Loucy (cell line): ENCODE measurements at regions not wholly inside any gene's neighbourhood (a gene's known extent, or its start where the extent isn't known, plus 50 kb on each side); places are given as distances from the start of the nearest gene placed in this dataset.

Source experiments
- H2AFZ ChIP-seq: fragments of 200-600 bp; sonication (generic); 2 replicates; pipeline ENCODE4 v1.6.0; 2016; ENCODE audit warnings: antibody characterized with exemption, mild to moderate bottlenecking, low read length, moderate library complexity
- H3F3A ChIP-seq: fragments of 200-600 bp; 2 replicates; pipeline ENCODE4 v1.6.0; 2016; ENCODE audit warnings: antibody characterized with exemption, low read depth, mild to moderate bottlenecking
- H3K27me3 ChIP-seq: fragments of 200-600 bp; sonication (generic); 2 replicates; pipeline ENCODE4 v1.6.1; 2014; ENCODE audit warnings: low read length, mild to moderate bottlenecking; ENCODE audit not compliant: insufficient read depth, poor library complexity, severe bottlenecking
- H3K36me3 ChIP-seq: fragments of 200-600 bp; sonication (generic); 2 replicates; pipeline ENCODE4 v1.6.1; 2016; ENCODE audit warnings: low read length; ENCODE audit not compliant: insufficient read depth
- H3K4me1 ChIP-seq: fragments of 200-600 bp; sonication (generic); 2 replicates; pipeline ENCODE4 v1.5.1; 2014; ENCODE audit warnings: low read length, mild to moderate bottlenecking; ENCODE audit not compliant: insufficient read depth, poor library complexity, severe bottlenecking
- H3K4me2 ChIP-seq: fragments of 200-600 bp; sonication (generic); 2 replicates; pipeline ENCODE4 v1.6.0; 2014; ENCODE audit warnings: antibody characterized with exemption, low read length, low read depth, mild to moderate bottlenecking; ENCODE audit not compliant: poor library complexity, severe bottlenecking
- H3K4me3 ChIP-seq: fragments of 200-600 bp; sonication (generic); 2 replicates; pipeline ENCODE4 v1.5.1; 2014; ENCODE audit warnings: low read length, mild to moderate bottlenecking, mixed read lengths; ENCODE audit not compliant: poor library complexity, severe bottlenecking
- H3K79me2 ChIP-seq: fragments of 200-600 bp; sonication (generic); 2 replicates; pipeline ENCODE4 v1.6.1; 2014; ENCODE audit warnings: low read length; ENCODE audit not compliant: insufficient read depth
- H3K9ac ChIP-seq: fragments of 200-600 bp; sonication (generic); 2 replicates; pipeline ENCODE4 v1.6.0; 2014; ENCODE audit warnings: mild to moderate bottlenecking, low read depth, low read length, moderate library complexity; ENCODE audit not compliant: poor library complexity, severe bottlenecking
- H3K9me2 ChIP-seq: fragments of 200-600 bp; sonication (generic); replicated peaks from 2 replicates; pipeline ENCODE4 v1.6.1; 2016; ENCODE audit warnings: low read depth, low read length, mixed read lengths
- H3K9me3 ChIP-seq: fragments of 200-600 bp; sonication (generic); 2 replicates; pipeline ENCODE4 v1.6.1; 2014; ENCODE audit warnings: mild to moderate bottlenecking, antibody characterized with exemption, low read length, low read depth; ENCODE audit not compliant: insufficient read depth
- H4K20me1 ChIP-seq: fragments of 200-600 bp; sonication (generic); 2 replicates; pipeline ENCODE4 v1.6.0; 2014; ENCODE audit warnings: antibody characterized with exemption, low read length, mild to moderate bottlenecking; ENCODE audit not compliant: insufficient read depth, poor library complexity, severe bottlenecking
- EZH2phosphoT487 ChIP-seq: fragments of 200-600 bp; IDR thresholded peaks from 2 replicates; pipeline ENCODE4 v1.6.1; 2018; ENCODE audit warnings: antibody characterized with exemption, mild to moderate bottlenecking, moderate library complexity, borderline replicate concordance
- TF ChIP-seq, protein P1 (sequence below): fragments of 200-600 bp; sonication (generic); conservative IDR thresholded peaks from 2 replicates; pipeline ENCODE4 v1.5.1; 2014; ENCODE audit warnings: mild to moderate bottlenecking, antibody characterized with exemption, low read length

GRCh38 chr16:87134628-87134995, 182.6 kb downstream of the C16orf95 start:
- no peak overlapping the region for H2AFZ ChIP-seq
- no peaks in the 10 kb centered on the region for H3F3A ChIP-seq
- H4K20me1 ChIP-seq = no peaks in the 10 kb centered on the region
- no peak overlapping the region for H3K4me2 ChIP-seq
- H3K36me3 ChIP-seq = no peaks in the 10 kb centered on the region
- no peaks in the 10 kb centered on the region for H3K9me2 ChIP-seq
- H3K4me3 ChIP-seq = no peak overlapping the region
- no peaks in the 10 kb centered on the region for H3K79me2 ChIP-seq
- no peak overlapping the region for H3K9ac ChIP-seq
- H3K27me3 ChIP-seq = no peaks in the 10 kb centered on the region
- H3K4me1 ChIP-seq = no peaks in the 10 kb centered on the region
- TF ChIP-seq EZH2phosphoT487 = no peak
- TF ChIP-seq, protein P1, sequence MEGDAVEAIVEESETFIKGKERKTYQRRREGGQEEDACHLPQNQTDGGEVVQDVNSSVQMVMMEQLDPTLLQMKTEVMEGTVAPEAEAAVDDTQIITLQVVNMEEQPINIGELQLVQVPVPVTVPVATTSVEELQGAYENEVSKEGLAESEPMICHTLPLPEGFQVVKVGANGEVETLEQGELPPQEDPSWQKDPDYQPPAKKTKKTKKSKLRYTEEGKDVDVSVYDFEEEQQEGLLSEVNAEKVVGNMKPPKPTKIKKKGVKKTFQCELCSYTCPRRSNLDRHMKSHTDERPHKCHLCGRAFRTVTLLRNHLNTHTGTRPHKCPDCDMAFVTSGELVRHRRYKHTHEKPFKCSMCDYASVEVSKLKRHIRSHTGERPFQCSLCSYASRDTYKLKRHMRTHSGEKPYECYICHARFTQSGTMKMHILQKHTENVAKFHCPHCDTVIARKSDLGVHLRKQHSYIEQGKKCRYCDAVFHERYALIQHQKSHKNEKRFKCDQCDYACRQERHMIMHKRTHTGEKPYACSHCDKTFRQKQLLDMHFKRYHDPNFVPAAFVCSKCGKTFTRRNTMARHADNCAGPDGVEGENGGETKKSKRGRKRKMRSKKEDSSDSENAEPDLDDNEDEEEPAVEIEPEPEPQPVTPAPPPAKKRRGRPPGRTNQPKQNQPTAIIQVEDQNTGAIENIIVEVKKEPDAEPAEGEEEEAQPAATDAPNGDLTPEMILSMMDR = no peak
- no peaks in the 10 kb centered on the region for H3K9me3 ChIP-seq

GRCh38 chr16:87135246-87136030, 181.8 kb downstream of the C16orf95 start:
- H3K4me3 ChIP-seq = no peak overlapping the region
- no peaks in the 10 kb centered on the region for H3K9me2 ChIP-seq
- H3K36me3 ChIP-seq = no peaks in the 10 kb centered on the region
- no peaks in the 10 kb centered on the region for H3K4me1 ChIP-seq
- no peaks in the 10 kb centered on the region for H3K27me3 ChIP-seq
- no peaks in the 10 kb centered on the region for H3K79me2 ChIP-seq
- no peak overlapping the region for H2AFZ ChIP-seq
- TF ChIP-seq, protein P1 = no peak
- TF ChIP-seq EZH2phosphoT487 = no peak
- H3K4me2 ChIP-seq = no peak overlapping the region
- H3K9ac ChIP-seq = no peak overlapping the region
- no peaks in the 10 kb centered on the region for H3K9me3 ChIP-seq
- H3F3A ChIP-seq = no peaks in the 10 kb centered on the region
- no peaks in the 10 kb centered on the region for H4K20me1 ChIP-seq

GRCh38 chr16:87138316-87138715, 178.9 kb downstream of the C16orf95 start:
- Histone ChIP-seq H3K4me3 (no peak overlapping the region), H2AFZ (no peak overlapping the region), H3K27me3 (no peaks in the 10 kb centered on the region), H3K4me1 (no peaks in the 10 kb centered on the region), H3K9me3 (no peaks in the 10 kb centered on the region), H3K79me2 (no peaks in the 10 kb centered on the region), H4K20me1 (no peaks in the 10 kb centered on the region), H3K36me3 (no peaks in the 10 kb centered on the region), H3F3A (no peaks in the 10 kb centered on the region), H3K9me2 (no peaks in the 10 kb centered on the region), H3K4me2 (no peak overlapping the region), H3K9ac (no peak overlapping the region)
- TF ChIP-seq EZH2phosphoT487 = no peak
- TF ChIP-seq, protein P1 = no peak
